Memory B cell (primary cell): ENCODE measurements at regions not wholly inside any gene's neighbourhood (a gene's known extent, or its start where the extent isn't known, plus 50 kb on each side); places are given as distances from the start of the nearest gene placed in this dataset.

Experiments used
- ATAC-seq: fragments of 150-1000 bp; cut with Tn5 transposase; 2 replicates; pipeline ENCODE4 v1.10.0; 2021; ENCODE audit warnings: low read depth, mild to moderate bottlenecking, moderate library complexity
- DNase-seq, 2 donors: peaks; one replicate each; pipeline ENCODE4 v3.0.0; 2022; ENCODE audit warnings: low spot score in 2 of 2
- H3K27ac Mint-ChIP-seq: one replicate; pipeline ENCODE4 v1.8.0; 2022; ENCODE audit warnings: mild to moderate bottlenecking, moderate library complexity, mixed read lengths
- H3K27me3 Mint-ChIP-seq: one replicate; pipeline ENCODE4 v1.8.0; 2022; ENCODE audit warnings: mixed read lengths
- H3K36me3 Mint-ChIP-seq: one replicate; pipeline ENCODE4 v1.8.0; 2022; ENCODE audit warnings: mild to moderate bottlenecking, mixed read lengths
- H3K4me1 Mint-ChIP-seq: one replicate; pipeline ENCODE4 v1.8.0; 2022; ENCODE audit warnings: mixed read lengths
- H3K4me3 Mint-ChIP-seq: one replicate; pipeline ENCODE4 v1.8.0; 2022; ENCODE audit warnings: mild to moderate bottlenecking, moderate library complexity, mixed read lengths
- H3K9me3 Mint-ChIP-seq: one replicate; pipeline ENCODE4 v1.8.0; 2022; ENCODE audit warnings: mixed read lengths

DNA sequence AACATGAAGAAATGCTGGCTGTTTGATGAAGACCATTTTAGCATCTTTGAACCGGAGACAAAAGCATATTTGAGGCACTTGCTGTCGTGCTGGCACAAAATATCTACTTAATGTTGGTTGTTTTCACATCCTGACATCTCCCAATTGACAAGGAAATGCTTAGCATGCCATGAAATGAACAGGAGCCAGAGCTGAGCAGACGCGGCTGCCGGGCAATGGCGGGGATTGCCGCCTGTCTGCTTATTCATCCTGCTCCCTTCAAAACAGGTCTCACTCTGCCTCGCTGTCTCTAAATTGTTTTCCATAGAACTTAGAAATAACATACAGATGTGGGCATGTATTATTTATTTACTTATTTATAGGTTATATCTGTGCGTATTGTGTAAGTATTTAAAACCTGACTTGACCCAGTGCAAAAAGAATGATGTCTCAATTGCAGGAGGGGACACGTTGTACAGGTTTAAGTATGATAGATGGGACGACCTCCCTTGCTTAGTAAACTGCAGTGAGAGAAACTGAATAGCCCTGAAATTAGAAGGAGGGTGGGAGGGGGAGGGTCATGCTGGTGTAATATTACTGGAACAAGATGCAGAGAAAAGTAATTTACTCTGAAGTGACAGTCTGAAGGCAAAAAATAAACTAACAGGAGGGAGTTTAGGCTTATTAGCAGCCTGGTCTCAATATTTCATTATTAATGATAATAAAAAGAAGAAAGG lies 590.4 kb upstream of the PLXNA2 start:
- DNase-seq (no peak), ATAC-seq (no peak)
- Mint-ChIP-seq H3K27ac (no peak overlapping the region), H3K4me3 (no peak overlapping the region), H3K27me3 (no peaks in the 10 kb centered on the region), H3K4me1 (no peaks in the 10 kb centered on the region), H3K36me3 (no peaks in the 10 kb centered on the region), H3K9me3 (no peaks in the 10 kb centered on the region)

DNA sequence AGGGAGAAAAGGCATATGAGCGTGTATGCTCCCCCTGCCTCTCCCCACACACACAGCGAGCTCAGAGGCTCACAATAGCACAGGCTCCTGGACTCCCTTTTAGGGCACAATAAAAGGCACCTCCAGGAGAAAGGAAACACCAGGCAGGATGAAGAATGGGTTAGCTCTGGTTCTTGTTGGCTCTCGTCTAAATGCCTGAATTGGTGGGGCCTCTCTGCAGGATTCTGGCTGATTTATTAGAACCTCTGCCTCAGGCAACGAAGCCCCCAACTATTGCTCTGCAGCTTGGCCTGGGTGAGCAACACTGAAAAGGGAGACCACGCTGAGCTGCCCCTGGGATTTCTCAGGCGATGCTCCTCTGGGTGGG lies 590.9 kb upstream of the PLXNA2 start:
- Mint-ChIP-seq H3K4me1 (no peaks in the 10 kb centered on the region), H3K4me3 (no peak overlapping the region), H3K27me3 (no peaks in the 10 kb centered on the region), H3K27ac (no peak overlapping the region), H3K36me3 (no peaks in the 10 kb centered on the region), H3K9me3 (no peaks in the 10 kb centered on the region)
- DNase-seq: no peak
- no peak for ATAC-seq

DNA sequence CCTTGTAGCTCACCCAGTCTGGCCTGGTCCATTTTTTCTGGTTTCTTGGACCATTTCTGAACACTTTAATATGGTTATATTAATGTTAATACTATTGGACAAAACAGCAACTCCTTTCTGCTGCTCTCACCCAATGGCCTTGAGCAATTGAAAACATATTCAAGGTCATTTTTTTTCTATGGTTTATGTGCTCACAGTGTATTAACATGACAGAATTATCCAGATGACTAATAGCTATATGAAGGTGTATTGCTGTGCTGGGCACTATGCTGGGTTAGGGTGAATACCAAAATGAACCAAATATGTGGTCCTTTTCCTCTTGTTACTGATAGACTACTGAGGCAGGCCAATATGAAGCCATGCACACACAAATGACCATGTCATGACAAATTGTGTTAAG lies 591.6 kb upstream of the PLXNA2 start:
- Mint-ChIP-seq H3K27ac (no peak overlapping the region), H3K4me1 (no peaks in the 10 kb centered on the region), H3K36me3 (no peaks in the 10 kb centered on the region), H3K9me3 (no peaks in the 10 kb centered on the region), H3K4me3 (no peak overlapping the region), H3K27me3 (no peaks in the 10 kb centered on the region)
- ATAC-seq: no peak
- DNase-seq: no peak

DNA sequence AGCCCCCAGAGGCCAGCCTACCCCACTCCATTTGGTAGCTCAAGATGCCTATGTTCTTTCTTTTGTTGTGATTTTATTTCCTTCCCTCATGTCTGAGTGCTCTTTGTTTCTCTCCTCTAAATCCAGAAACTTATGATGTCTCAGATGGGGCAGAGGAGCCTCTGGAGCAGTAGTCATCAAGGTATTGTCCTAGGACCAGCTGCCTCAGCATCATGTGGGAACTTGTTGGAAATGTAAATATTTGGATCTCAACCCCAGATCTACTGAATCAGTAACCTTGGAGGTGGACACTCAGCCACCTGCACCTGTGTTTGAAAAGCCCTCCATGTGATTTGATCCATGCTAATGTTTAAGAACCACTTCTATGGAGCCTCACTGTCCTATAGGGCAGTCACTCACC lies 593.1 kb upstream of the PLXNA2 start:
- H3K4me1 Mint-ChIP-seq: no peaks in the 10 kb centered on the region
- ATAC-seq (no peak), DNase-seq (no peak)
- no peak overlapping the region for H3K4me3 Mint-ChIP-seq
- no peaks in the 10 kb centered on the region for H3K9me3 Mint-ChIP-seq
- H3K27ac Mint-ChIP-seq: no peak overlapping the region
- H3K36me3 Mint-ChIP-seq: no peaks in the 10 kb centered on the region
- H3K27me3 Mint-ChIP-seq: peaks cover under 1% of the 10 kb centered on the region

DNA sequence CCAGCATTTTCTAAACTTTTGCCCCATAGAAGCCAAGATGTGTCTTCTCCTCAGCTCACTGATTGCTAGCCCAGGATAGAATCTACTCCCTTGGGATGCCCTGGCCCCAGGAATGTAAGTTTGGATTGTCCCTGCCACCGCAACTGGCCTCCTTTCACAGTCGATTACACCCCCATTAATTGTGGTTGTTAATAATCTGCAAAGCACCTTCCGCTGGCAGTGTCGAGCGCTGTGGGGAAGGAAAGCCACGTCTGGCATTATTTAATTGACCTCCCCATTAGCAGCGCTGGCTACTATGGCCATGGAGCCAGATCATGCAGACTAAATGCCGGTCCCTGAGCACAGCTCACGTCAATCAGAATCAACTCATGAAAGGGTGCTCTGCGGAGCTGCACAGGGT lies 597.3 kb upstream of the PLXNA2 start:
- ATAC-seq (no peak), DNase-seq (no peak)
- Mint-ChIP-seq H3K9me3 (no peaks in the 10 kb centered on the region), H3K4me1 (no peaks in the 10 kb centered on the region), H3K27ac (no peak overlapping the region), H3K27me3 (peaks cover 1% of the 10 kb centered on the region), H3K36me3 (no peaks in the 10 kb centered on the region), H3K4me3 (no peak overlapping the region)

DNA sequence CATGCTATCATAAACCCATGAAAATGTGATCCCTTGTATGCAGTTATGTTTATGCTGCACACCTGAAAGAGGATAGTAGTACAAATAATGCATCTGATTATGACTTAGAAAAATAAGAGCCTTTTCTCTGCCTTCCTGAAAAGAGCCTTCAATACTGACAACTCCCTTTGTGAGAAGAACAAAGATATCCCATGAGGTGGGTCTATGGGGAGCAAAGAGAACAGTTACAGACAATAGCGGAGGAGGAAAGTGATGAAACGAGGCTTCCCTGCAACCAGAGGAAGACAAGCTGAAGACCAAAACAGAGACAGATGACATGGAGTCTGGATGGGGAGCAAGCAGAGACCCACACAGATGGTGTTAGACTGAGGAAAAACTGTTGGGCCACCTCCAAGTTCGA lies 598.3 kb upstream of the PLXNA2 start:
- Mint-ChIP-seq H3K27me3 (peaks cover 1% of the 10 kb centered on the region), H3K27ac (no peak overlapping the region), H3K4me3 (no peak overlapping the region), H3K36me3 (no peaks in the 10 kb centered on the region), H3K9me3 (no peaks in the 10 kb centered on the region), H3K4me1 (no peaks in the 10 kb centered on the region)
- DNase-seq: no peak
- ATAC-seq: no peak

DNA sequence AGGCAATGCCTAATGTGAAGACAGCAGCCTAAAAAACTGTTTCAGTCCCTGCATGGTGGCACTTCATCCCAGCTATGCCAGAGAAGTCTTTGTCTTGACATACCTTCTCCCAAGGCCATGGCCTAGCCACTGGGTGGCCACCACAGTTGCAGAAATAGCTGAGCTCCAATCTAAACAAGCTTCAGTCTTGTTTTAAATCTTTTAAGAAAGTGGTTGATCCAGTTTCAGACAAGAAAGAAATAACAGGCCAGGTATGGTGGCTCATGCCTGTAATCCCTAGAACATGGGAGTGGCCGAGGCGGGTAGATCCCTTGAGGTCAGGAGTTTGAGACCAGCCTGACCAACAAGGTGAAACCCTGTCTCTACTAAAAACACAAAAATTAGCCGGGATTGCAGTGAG lies 600.0 kb upstream of the PLXNA2 start:
- Mint-ChIP-seq H3K27me3 (peaks cover 1% of the 10 kb centered on the region), H3K9me3 (no peaks in the 10 kb centered on the region), H3K36me3 (no peaks in the 10 kb centered on the region), H3K4me3 (no peak overlapping the region), H3K27ac (no peak overlapping the region), H3K4me1 (no peaks in the 10 kb centered on the region)
- ATAC-seq (no peak), DNase-seq (no peak)

DNA sequence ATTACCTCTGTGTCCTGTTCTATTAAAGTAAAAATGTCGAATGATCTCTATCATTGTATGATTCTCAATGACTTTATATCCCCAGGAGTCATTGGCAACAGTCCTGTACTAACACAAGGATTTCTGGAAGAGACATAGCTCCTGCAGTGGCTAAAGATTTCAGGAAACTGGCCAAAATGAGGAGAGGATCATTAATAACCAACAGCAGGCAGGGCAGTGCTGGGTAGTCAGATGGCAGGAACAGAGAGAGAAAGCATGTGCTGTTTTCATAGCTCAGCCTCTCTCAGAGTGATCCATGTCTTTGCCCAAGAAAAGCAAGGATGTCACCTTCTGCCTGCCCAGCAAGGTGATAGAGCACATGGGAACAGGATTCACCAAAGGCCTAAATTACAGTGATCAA lies 604.7 kb upstream of the PLXNA2 start:
- Mint-ChIP-seq H3K4me1 (no peaks in the 10 kb centered on the region), H3K27ac (no peak overlapping the region), H3K4me3 (no peak overlapping the region), H3K36me3 (no peaks in the 10 kb centered on the region), H3K27me3 (no peaks in the 10 kb centered on the region), H3K9me3 (peaks cover 2% of the 10 kb centered on the region)
- ATAC-seq (no peak), DNase-seq (no peak)

DNA sequence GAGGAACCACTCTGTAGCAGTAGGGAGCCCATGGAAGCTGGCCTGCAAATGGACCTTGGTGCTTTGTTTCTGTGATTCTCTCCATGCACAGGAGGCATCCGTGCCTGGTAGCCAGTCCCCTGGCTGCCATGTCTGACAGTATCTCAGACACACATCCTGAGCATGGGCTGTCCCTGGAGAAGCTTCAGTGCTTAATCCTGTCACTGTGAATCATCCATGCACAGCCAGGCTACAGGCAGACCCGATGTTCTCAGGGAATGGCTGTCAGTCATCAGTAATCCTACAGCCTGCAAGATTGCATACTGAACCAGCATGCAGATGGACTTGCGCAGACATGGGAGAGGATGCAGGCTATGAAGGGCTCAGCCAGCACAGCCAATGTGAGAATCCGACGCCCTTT lies 606.3 kb upstream of the PLXNA2 start:
- ATAC-seq (no peak), DNase-seq (no peak)
- Mint-ChIP-seq H3K36me3 (no peaks in the 10 kb centered on the region), H3K27ac (no peak overlapping the region), H3K27me3 (no peaks in the 10 kb centered on the region), H3K4me1 (no peaks in the 10 kb centered on the region), H3K4me3 (no peak overlapping the region), H3K9me3 (peaks cover 2% of the 10 kb centered on the region)

DNA sequence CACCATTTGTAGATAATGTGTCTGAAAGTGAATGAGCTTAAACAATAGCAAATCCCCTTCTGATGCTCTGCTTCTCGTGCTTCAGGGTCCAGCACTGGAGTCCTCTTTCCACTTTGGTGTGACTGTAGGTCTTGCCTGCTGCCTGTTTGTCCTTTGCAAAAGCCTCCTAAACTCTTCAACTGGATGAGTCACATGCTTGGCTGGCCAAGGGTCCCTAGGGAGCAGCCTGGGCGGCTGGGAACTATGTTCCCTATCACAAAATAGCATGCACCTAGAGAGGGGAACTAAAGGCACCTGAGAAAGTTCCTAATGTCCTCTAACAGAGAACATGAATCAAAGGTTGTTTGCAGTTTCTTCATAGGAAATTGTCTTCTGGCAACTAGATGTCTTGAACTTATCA lies 607.2 kb upstream of the PLXNA2 start:
- Mint-ChIP-seq H3K4me3 (no peak overlapping the region), H3K4me1 (no peaks in the 10 kb centered on the region), H3K27ac (no peak overlapping the region), H3K9me3 (peaks cover 2% of the 10 kb centered on the region), H3K27me3 (no peaks in the 10 kb centered on the region), H3K36me3 (no peaks in the 10 kb centered on the region)
- ATAC-seq: no peak
- no peak for DNase-seq

DNA sequence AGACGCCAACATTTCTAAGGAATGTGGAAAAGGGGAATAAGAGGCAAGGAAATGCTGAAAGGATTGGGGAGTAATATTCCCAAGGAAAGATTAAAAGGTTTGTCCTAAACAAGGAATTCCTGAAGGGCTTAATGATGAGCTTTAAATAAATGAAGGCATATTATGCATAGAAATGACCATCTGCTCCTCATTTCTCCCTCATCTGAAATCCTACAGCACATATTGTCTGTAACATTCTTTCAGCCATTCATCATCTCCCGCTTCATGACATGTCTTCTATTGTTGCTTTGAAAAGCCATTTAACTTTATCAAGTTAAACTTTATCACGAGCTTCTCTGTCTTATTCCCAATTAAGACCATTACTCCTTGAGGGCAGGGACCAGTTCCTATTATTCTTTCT lies 608.7 kb upstream of the PLXNA2 start:
- no peak for DNase-seq
- H3K27ac Mint-ChIP-seq: no peak overlapping the region
- H3K4me3 Mint-ChIP-seq: no peak overlapping the region
- no peaks in the 10 kb centered on the region for H3K4me1 Mint-ChIP-seq
- no peaks in the 10 kb centered on the region for H3K27me3 Mint-ChIP-seq
- no peaks in the 10 kb centered on the region for H3K36me3 Mint-ChIP-seq
- peaks cover 2% of the 10 kb centered on the region for H3K9me3 Mint-ChIP-seq
- no peak for ATAC-seq

DNA sequence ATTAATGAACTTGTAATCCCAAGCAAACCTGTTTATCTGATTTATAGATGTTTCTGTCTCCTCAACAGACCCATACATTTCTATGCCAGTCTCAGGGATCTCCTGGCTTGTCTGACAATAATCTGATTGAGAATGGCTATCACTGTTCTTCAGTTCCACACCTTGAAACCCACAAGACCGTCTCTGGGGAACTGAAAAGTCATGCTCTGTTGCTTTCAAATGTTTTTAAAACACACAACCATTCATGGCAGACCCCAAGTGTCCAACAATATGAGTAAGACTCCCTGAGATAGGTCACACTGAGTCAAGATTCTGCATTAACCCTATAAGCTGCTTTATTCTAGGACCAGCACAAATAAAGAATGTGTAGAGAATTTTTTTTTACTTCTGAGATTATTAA lies 611.2 kb upstream of the PLXNA2 start:
- DNase-seq: no peak
- Mint-ChIP-seq H3K36me3 (no peaks in the 10 kb centered on the region), H3K4me1 (no peaks in the 10 kb centered on the region)

DNA sequence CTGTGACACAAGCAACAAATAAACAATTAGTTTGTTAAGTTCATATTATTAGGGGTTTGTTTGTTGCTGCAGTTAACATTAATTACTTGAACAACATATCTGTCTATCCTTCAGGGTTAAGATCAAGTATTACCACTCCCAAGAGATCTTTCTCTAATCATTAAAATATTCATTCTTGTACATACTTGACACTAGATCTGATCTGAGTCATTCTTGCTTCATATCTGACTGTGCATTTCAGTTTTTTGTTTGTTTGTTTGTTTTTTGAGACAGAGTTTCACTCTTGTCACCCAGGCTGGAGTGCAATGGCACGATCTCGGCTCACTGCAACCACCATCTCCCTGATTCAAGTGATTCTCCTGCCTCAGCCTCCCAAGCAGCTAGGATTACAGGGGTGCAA lies 613.3 kb upstream of the PLXNA2 start:
- ATAC-seq (no peak), DNase-seq (no peak)
- Mint-ChIP-seq H3K4me1 (no peaks in the 10 kb centered on the region), H3K36me3 (no peaks in the 10 kb centered on the region), H3K4me3 (no peak overlapping the region), H3K27me3 (no peaks in the 10 kb centered on the region), H3K27ac (no peak overlapping the region), H3K9me3 (peaks cover 5% of the 10 kb centered on the region)

More for the DNA sequence above, 611.2 kb upstream of the PLXNA2 start:
- no peak for ATAC-seq
- H3K4me3 Mint-ChIP-seq: no peak overlapping the region
- H3K27me3 Mint-ChIP-seq: no peaks in the 10 kb centered on the region
- peaks cover 2% of the 10 kb centered on the region for H3K9me3 Mint-ChIP-seq
- no peak overlapping the region for H3K27ac Mint-ChIP-seq

DNA sequence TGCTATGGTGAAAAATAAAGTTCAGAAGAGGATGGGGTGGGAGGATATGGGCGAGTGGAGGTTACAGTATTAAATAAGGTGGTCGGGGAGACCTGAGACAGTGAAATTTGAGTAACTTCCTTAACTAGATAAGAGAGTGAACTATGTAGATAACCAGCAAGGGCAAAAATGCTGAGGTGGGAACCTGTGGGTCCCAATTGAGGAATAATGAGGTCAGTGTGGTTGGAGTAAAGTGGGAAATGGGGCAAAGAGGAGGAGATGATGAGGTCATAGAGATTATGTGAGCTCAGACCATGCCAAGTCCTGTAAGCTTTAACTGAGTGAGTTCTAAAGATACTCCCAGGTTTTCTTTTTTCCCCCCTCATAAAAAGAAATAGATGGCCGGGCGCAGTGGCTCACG lies 614.6 kb upstream of the PLXNA2 start:
- H3K27ac Mint-ChIP-seq: no peak overlapping the region
- no peaks in the 10 kb centered on the region for H3K27me3 Mint-ChIP-seq
- DNase-seq: no peak
- H3K4me1 Mint-ChIP-seq: no peaks in the 10 kb centered on the region
- H3K4me3 Mint-ChIP-seq: no peak overlapping the region
- no peaks in the 10 kb centered on the region for H3K36me3 Mint-ChIP-seq
- H3K9me3 Mint-ChIP-seq: peaks cover 6% of the 10 kb centered on the region
- ATAC-seq: no peak

DNA sequence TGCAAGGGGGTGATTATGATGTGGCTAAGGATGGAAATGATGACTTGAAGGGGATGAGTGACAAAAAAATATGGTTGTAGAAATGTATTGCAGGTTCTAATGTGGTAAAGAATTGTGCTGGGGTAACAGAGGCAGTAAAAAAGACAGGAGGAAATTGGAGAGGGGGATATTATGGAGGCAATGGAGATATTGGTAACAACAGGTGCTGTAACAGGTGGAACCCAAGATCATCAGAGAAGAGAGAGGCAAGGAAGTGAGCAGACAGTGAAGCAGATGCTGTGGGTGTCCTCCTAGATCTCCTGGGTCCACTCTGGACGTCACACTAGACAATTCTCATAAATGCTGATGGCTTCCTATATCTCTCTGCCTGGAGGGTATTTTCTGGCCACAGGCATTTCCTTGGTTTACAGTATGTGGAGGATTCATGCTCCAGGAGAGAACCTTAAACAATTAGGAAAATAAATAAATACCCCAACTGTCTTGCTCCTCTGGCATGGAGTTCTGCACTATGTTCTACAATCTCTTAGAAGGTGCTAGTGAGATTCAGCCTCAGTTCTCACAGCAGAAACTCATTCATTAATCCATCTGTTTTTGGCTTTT lies 620.3 kb upstream of the PLXNA2 start:
- ATAC-seq: no peak
- H3K27me3 Mint-ChIP-seq: no peaks in the 10 kb centered on the region
- no peak overlapping the region for H3K27ac Mint-ChIP-seq
- H3K4me3 Mint-ChIP-seq: no peak overlapping the region
- H3K9me3 Mint-ChIP-seq: peaks cover 6% of the 10 kb centered on the region
- no peaks in the 10 kb centered on the region for H3K36me3 Mint-ChIP-seq
- H3K4me1 Mint-ChIP-seq: no peaks in the 10 kb centered on the region
- DNase-seq: no peak
